NCI-H128 (cell line): ENCODE measurements at regions not wholly inside any gene's neighbourhood (a gene's known extent, or its start where the extent isn't known, plus 50 kb on each side); places are given as distances from the start of the nearest gene placed in this dataset.
"Not testable (repeated sequence)": the region's sequence is repeated elsewhere in the genome, so short reads cannot be mapped to it uniquely, and the experiment has no call there.

ENCODE experiments used
- DNase-seq: peaks from one replicate; lab custom pipeline; 2025; ENCODE audit not compliant: unreplicated experiment; lab: John Stamatoyannopoulos, UW

GRCh38 chr3:5464649-5465048 lies 277.1 kb downstream of the EDEM1 start:
- no peak for DNase-seq

- DNase-seq: no peak
Measured at GRCh38 chr3:5465183-5465582, 277.7 kb downstream of the EDEM1 start.

- no peak for DNase-seq
Measured at GRCh38 chr3:5466065-5466464, 278.6 kb downstream of the EDEM1 start.

GRCh38 chr3:5466717-5467116 lies 279.2 kb downstream of the EDEM1 start:
- no peak for DNase-seq

GRCh38 chr3:5473471-5473870 lies 286.0 kb downstream of the EDEM1 start:
- no peak for DNase-seq

- DNase-seq: no peak
Measured at GRCh38 chr3:5476403-5476802, 288.9 kb downstream of the EDEM1 start.

- DNase-seq: no peak
Measured at GRCh38 chr3:5479229-5479799, 291.8 kb downstream of the EDEM1 start.

- no peak for DNase-seq
Measured at GRCh38 chr3:5480190-5480589, 292.7 kb downstream of the EDEM1 start.

GRCh38 chr3:5485427-5485826 lies 297.9 kb downstream of the EDEM1 start:
- DNase-seq: no peak

GRCh38 chr3:5488771-5489170 lies 301.3 kb downstream of the EDEM1 start:
- no peak for DNase-seq

- DNase-seq: no peak
Measured at GRCh38 chr3:5489536-5489935, 302.0 kb downstream of the EDEM1 start.

- DNase-seq: no peak
Measured at GRCh38 chr3:5494905-5495519, 307.5 kb downstream of the EDEM1 start.

GRCh38 chr3:5497497-5497896 lies 310.0 kb downstream of the EDEM1 start:
- DNase-seq: no peak

- no peak for DNase-seq
Measured at GRCh38 chr3:5498981-5499380, 311.5 kb downstream of the EDEM1 start.

- DNase-seq: no peak
Measured at GRCh38 chr3:5499404-5499803, 311.9 kb downstream of the EDEM1 start.

GRCh38 chr3:5503136-5503535 lies 315.6 kb downstream of the EDEM1 start:
- DNase-seq: no peak

GRCh38 chr3:5504135-5504534 lies 316.6 kb downstream of the EDEM1 start:
- DNase-seq: no peak

- DNase-seq: no peak
Measured at GRCh38 chr3:5505163-5505562, 317.7 kb downstream of the EDEM1 start.

GRCh38 chr3:5505997-5506396 lies 318.5 kb downstream of the EDEM1 start:
- no peak for DNase-seq

GRCh38 chr3:5508860-5509259 lies 321.4 kb downstream of the EDEM1 start:
- DNase-seq: not testable (repeated sequence)

GRCh38 chr3:5510300-5510699 lies 322.8 kb downstream of the EDEM1 start:
- DNase-seq: no peak

GRCh38 chr3:5517921-5518320 lies 330.4 kb downstream of the EDEM1 start:
- no peak for DNase-seq

- no peak for DNase-seq
Measured at GRCh38 chr3:5520237-5520636, 332.7 kb downstream of the EDEM1 start.
